ENCODE measurements at regions not wholly inside any gene's neighbourhood (a gene's known extent, or its start where the extent isn't known, plus 50 kb on each side); places are given as distances from the start of the nearest gene placed in this dataset.

- no peaks in the 10 kb centered on the region; the same call in 1 of the 2 replicates for H3K36me3 ChIP-seq (ENCODE audit: control insufficient read depth, insufficient read depth, low read length)
- H2AK9ac ChIP-seq (replicated peaks; ENCODE audit: low read depth, low read length, poor library complexity) = no peak overlapping the region
- peak overlapping the region; percentile 19; the same call in 2 of the 3 replicates for H2BK15ac ChIP-seq (ENCODE audit: low read depth, low read length)
- H3K4me1 ChIP-seq (ENCODE audit: control insufficient read depth, insufficient read depth, low read length) = peaks cover 9% of the 10 kb centered on the region
- no peaks in the 10 kb centered on the region for H4K20me1 ChIP-seq (ENCODE audit: insufficient read depth, low read length)
- peaks cover 2% of the 10 kb centered on the region; the same call in 1 of the 2 replicates for H3K9me3 ChIP-seq (ENCODE audit: control insufficient read depth, insufficient read depth, low read length)
- no peak overlapping the region for H3K9ac ChIP-seq (ENCODE audit: low read depth, low read length)
- H3K14ac ChIP-seq (replicated peaks; ENCODE audit: low read depth, low read length) = no peak overlapping the region
- H3K27ac ChIP-seq (ENCODE audit: insufficient read depth, low read length) = no peak overlapping the region
- no peaks in the 10 kb centered on the region for H3K27me3 ChIP-seq (ENCODE audit: control insufficient read depth, insufficient read depth, low read length)
- peaks cover 2% of the 10 kb centered on the region; the same call in 1 of the 2 replicates for H3K9me1 ChIP-seq (ENCODE audit: insufficient read depth, low read length)
- ChIA-PET POLR2A (ENCODE audit: unreplicated experiment) (no interaction called here), CTCF (interaction anchor here (0.6 kb wide), 1 partner anchor 399 kb away, joined by 3 read pairs; the partner anchor contains the start of gene PHLDA1)
- 70% methylated on average over 3 of the region's 5 CpGs; no CpG with 5 or more reads in 1 of the 2 experiments for WGBS, 2 experiments (ENCODE audit: extremely low coverage in 2 of 2, insufficient read length in 1 of 2)
- intact Hi-C loops (cut with micrococcal nuclease) = no loop called here
- TF ChIP-seq MAFK (IDR thresholded peaks at IDR 0.05; ENCODE audit: low read depth, low read length) = peak; percentile 54
- TF ChIP-seq, protein P1, sequence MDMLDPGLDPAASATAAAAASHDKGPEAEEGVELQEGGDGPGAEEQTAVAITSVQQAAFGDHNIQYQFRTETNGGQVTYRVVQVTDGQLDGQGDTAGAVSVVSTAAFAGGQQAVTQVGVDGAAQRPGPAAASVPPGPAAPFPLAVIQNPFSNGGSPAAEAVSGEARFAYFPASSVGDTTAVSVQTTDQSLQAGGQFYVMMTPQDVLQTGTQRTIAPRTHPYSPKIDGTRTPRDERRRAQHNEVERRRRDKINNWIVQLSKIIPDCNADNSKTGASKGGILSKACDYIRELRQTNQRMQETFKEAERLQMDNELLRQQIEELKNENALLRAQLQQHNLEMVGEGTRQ (IDR thresholded peaks at IDR 0.05; ENCODE audit: low read depth, low read length) = no peak
- TF ChIP-seq POLR2A (IDR thresholded peaks at IDR 0.05; ENCODE audit: low read depth, low read length) = no peak
- TF ChIP-seq FOS (IDR thresholded peaks at IDR 0.05; ENCODE audit: low read depth, low read length) = no peak
- H3K4me2 ChIP-seq (ENCODE audit: low read depth, low read length) = no peak overlapping the region
- 0 out of 2 replicates have a peak overlapping the region, but pooled peaks have one; percentile 54 for H2AK5ac ChIP-seq (ENCODE audit: low read depth, low read length)
- in situ Hi-C loops (cut with MboI; ENCODE audit: low sequenced_read_pairs) = no loop called here
- no peak overlapping the region for H4K8ac ChIP-seq (ENCODE audit: low read depth in 2 of 2, low read length in 2 of 2)
- no peak overlapping the region for H2BK5ac ChIP-seq (ENCODE audit: low read depth, low read length, poor library complexity, severe bottlenecking)
- no peak overlapping the region for H3K4ac ChIP-seq (ENCODE audit: low read depth, low read length)
- H2BK20ac ChIP-seq (ENCODE audit: low read depth, low read length) = peak overlapping the region; percentile 26; the same call in 1 of the 2 replicates
- H2BK120ac ChIP-seq (ENCODE audit: low read depth, low read length) = no peak overlapping the region
- no peak overlapping the region for H3K23ac ChIP-seq (ENCODE audit: low read depth, low read length)
- H3K18ac ChIP-seq (ENCODE audit: low read depth, low read length) = peak overlapping the region; percentile 27; the same call in 1 of the 2 replicates
- DNase-seq = no peak
- BruUV-seq (replicated peaks) = no TSS peak
- dilution Hi-C loops (cut with HindIII; ENCODE audit: low sequenced_read_pairs, unreplicated experiment) = no loop called here
- no peak overlapping the region for H2AFZ ChIP-seq (replicated peaks; ENCODE audit: low read length, poor library complexity)
- H4K5ac ChIP-seq (ENCODE audit: low read depth, low read length) = no peak overlapping the region
- no peak overlapping the region for H3K4me3 ChIP-seq (ENCODE audit: insufficient read depth, low read depth, low read length)
- no peak overlapping the region for H4K91ac ChIP-seq (ENCODE audit: insufficient read depth, low read depth, low read length)
- H3K79me1 ChIP-seq (ENCODE audit: low read depth in 1 of 2, low read length in 2 of 2) = no peaks in the 10 kb centered on the region
- ATAC-seq (ENCODE audit: low read depth) = no peak
- H3K56ac ChIP-seq (ENCODE audit: extremely low read depth, insufficient read depth, low read length) = no peak overlapping the region
Observed at GRCh38 chr12:75631831-75632230, 120.4 kb upstream of the KRR1 start.
